ENCODE measurements at regions not wholly inside any gene's neighbourhood (a gene's known extent, or its start where the extent isn't known, plus 50 kb on each side); places are given as distances from the start of the nearest gene placed in this dataset.

GRCh38 chr20:24049081-24049480 lies 60.5 kb upstream of the GGTLC1 start:
- no peak overlapping the region for H3K23ac ChIP-seq (ENCODE audit: low read depth, low read length, poor library complexity)
- no peak for DNase-seq (ENCODE audit: low spot score)
- whole genome bisulfite sequencing, 2 donors (ENCODE audit: extremely low coverage in 2 of 2, insufficient read length in 2 of 2, insufficient replicate concordance in 1 of 2) = no CpG with 5 or more reads among the region's 2 CpGs
- no peak overlapping the region for H3K27ac ChIP-seq (replicated peaks; ENCODE audit: low read length)
- H2AFZ ChIP-seq (ENCODE audit: low read length) = no peak overlapping the region
- H2BK5ac ChIP-seq (ENCODE audit: low read length) = no peak overlapping the region
- no peak overlapping the region for H3K4me2 ChIP-seq (ENCODE audit: insufficient read depth, low read length, poor library complexity, severe bottlenecking)
- H3K14ac ChIP-seq (ENCODE audit: low read length) = no peak overlapping the region
- H3K9ac ChIP-seq (ENCODE audit: low read depth, low read length, poor library complexity) = no peak overlapping the region
- no peak overlapping the region for H2BK15ac ChIP-seq (ENCODE audit: low read length)
- no peaks in the 10 kb centered on the region for H3K27me3 ChIP-seq (ENCODE audit: control insufficient read depth in 3 of 3, insufficient read depth in 3 of 3, low read depth in 1 of 3, low read length in 3 of 3)
- H3K36me3 ChIP-seq (replicated peaks in 1 of 2; ENCODE audit: control insufficient read depth in 2 of 2, insufficient read depth in 2 of 2, low read length in 2 of 2) = no peaks in the 10 kb centered on the region
- no peak overlapping the region for H3K4me3 ChIP-seq (ENCODE audit: low read length in 2 of 2)
- H4K91ac ChIP-seq (ENCODE audit: low read depth, low read length, poor library complexity) = no peak overlapping the region
- H3K4ac ChIP-seq (ENCODE audit: low read length) = no peak overlapping the region
- no peak overlapping the region for H3K18ac ChIP-seq (ENCODE audit: low read length)
- no peak overlapping the region for H2AK5ac ChIP-seq (ENCODE audit: low read depth, low read length)
- no peak overlapping the region for H2BK12ac ChIP-seq (ENCODE audit: low read length)
- no peaks in the 10 kb centered on the region for H3K9me3 ChIP-seq (replicated peaks in 1 of 2; ENCODE audit: control insufficient read depth in 2 of 2, insufficient read depth in 1 of 2, low read depth in 1 of 2, low read length in 2 of 2)
- H4K8ac ChIP-seq (ENCODE audit: low read depth, low read length) = no peak overlapping the region
- no peaks in the 10 kb centered on the region for H3K79me1 ChIP-seq (ENCODE audit: low read depth, low read length)
- H3K4me1 ChIP-seq (ENCODE audit: control insufficient read depth in 2 of 2, insufficient read depth in 1 of 2, low read depth in 1 of 2, low read length in 2 of 2) = peaks cover 0 to 2% of the 10 kb centered on the region in 2 donors
- H2BK120ac ChIP-seq (ENCODE audit: low read depth, low read length) = no peak overlapping the region

DNA sequence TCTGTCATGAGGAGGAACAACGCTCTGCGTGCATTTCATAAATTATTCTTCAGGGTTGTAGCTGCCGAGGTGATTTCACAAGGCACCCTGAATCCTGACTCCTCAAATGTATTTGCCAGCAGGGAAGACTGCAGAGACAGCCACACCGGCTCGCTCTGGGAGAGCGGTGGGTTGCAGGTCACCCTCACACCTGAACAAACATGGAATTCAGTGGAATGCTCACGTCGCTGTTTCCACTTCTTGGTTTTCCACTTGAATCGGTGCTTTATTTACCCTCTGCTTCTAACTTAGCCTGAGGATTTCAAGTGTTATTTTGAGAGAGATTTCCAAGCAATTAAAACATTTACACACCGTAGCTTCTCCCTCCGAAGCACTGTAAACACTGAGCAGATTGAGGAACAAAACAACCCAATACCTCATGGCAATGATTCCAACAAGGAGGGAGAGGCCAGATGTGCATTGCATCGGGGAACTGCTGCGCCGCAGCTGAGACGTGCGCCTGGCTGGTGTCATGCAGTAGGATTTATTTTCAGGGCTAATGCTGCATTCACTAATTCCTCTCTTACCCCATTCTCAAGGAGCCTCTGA lies 59.5 kb upstream of the GGTLC1 start:
- Histone ChIP-seq H3K14ac (ENCODE audit: low read length) (no peak overlapping the region), H3K4me1 (ENCODE audit: control insufficient read depth in 2 of 2, insufficient read depth in 1 of 2, low read depth in 1 of 2, low read length in 2 of 2) (peaks cover 0 to under 1% of the 10 kb centered on the region in 2 donors), H4K8ac (ENCODE audit: low read depth, low read length) (no peak overlapping the region), H2AK5ac (ENCODE audit: low read depth, low read length) (no peak overlapping the region), H3K27me3 (ENCODE audit: control insufficient read depth in 3 of 3, insufficient read depth in 3 of 3, low read depth in 1 of 3, low read length in 3 of 3) (no peaks in the 10 kb centered on the region), H2BK120ac (ENCODE audit: low read depth, low read length) (no peak overlapping the region), H3K36me3 (replicated peaks in 1 of 2; ENCODE audit: control insufficient read depth in 2 of 2, insufficient read depth in 2 of 2, low read length in 2 of 2) (no peaks in the 10 kb centered on the region), H3K18ac (ENCODE audit: low read length) (no peak overlapping the region), H3K23ac (ENCODE audit: low read depth, low read length, poor library complexity) (no peak overlapping the region), H2BK12ac (ENCODE audit: low read length) (no peak overlapping the region), H3K27ac (replicated peaks; ENCODE audit: low read length) (no peak overlapping the region), H3K9ac (ENCODE audit: low read depth, low read length, poor library complexity) (no peak overlapping the region), H2AFZ (ENCODE audit: low read length) (no peak overlapping the region), H3K4me3 (ENCODE audit: low read length in 2 of 2) (no peak overlapping the region), H3K79me1 (ENCODE audit: low read depth, low read length) (no peaks in the 10 kb centered on the region), H3K4me2 (ENCODE audit: insufficient read depth, low read length, poor library complexity, severe bottlenecking) (no peak overlapping the region), H3K9me3 (replicated peaks in 1 of 2; ENCODE audit: control insufficient read depth in 2 of 2, insufficient read depth in 1 of 2, low read depth in 1 of 2, low read length in 2 of 2) (no peaks in the 10 kb centered on the region), H4K91ac (ENCODE audit: low read depth, low read length, poor library complexity) (no peak overlapping the region), H2BK15ac (ENCODE audit: low read length) (no peak overlapping the region), H3K4ac (ENCODE audit: low read length) (no peak overlapping the region), H2BK5ac (ENCODE audit: low read length) (no peak overlapping the region)
- no peak for DNase-seq (ENCODE audit: low spot score)
- no CpG with 5 or more reads among the region's 16 CpGs for WGBS, 2 donors (ENCODE audit: extremely low coverage in 2 of 2, insufficient read length in 2 of 2, insufficient replicate concordance in 1 of 2)

GRCh38 chr20:24046888-24047287 lies 58.3 kb upstream of the GGTLC1 start:
- H3K14ac ChIP-seq (ENCODE audit: low read length) = no peak overlapping the region
- no peak overlapping the region for H3K4ac ChIP-seq (ENCODE audit: low read length)
- WGBS, 2 donors (ENCODE audit: extremely low coverage in 2 of 2, insufficient read length in 2 of 2, insufficient replicate concordance in 1 of 2) = no CpG with 5 or more reads among the region's 1 CpG

DNA sequence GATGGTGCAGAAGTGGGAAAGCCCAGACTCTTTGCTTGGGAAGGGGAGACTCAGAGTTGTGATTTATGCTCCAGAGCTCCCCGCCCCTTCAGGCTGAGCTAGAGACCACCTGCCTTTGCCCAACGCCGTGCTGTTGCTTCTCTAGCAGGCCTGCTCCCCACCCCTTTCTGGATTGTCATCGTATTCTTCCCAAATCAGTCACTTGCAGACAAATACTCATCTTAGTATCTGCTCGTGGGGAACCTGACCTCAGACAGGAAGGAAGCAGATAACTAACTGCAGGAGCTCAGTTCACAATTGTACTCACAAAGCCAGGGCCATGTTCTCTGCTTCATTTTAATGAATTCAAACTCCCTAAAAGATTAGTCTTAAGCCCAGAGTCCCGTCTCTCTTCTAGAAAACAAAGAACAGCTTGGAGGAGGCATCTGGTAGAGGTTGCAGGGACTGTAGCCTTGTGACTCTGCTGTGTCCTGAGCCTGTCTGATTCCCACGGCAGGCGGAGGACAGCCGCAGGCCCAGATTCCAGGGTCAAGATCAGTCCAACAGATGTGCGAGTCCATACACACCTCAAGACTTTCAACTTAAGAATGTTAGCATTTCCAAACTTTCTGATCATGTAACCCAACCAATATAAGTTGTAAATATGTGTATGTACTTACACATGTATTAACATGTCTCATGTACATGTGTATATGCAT lies 57.2 kb upstream of the GGTLC1 start:
- H3K36me3 ChIP-seq (replicated peaks in 1 of 2; ENCODE audit: control insufficient read depth in 2 of 2, insufficient read depth in 2 of 2, low read length in 2 of 2) = no peaks in the 10 kb centered on the region
- no peak overlapping the region for H3K4me2 ChIP-seq (ENCODE audit: insufficient read depth, low read length, poor library complexity, severe bottlenecking)
- H2AFZ ChIP-seq (ENCODE audit: low read length) = no peak overlapping the region
- no peak overlapping the region for H2AK5ac ChIP-seq (ENCODE audit: low read depth, low read length)
- no peak overlapping the region for H3K23ac ChIP-seq (ENCODE audit: low read depth, low read length, poor library complexity)
- no peak overlapping the region for H3K9ac ChIP-seq (ENCODE audit: low read depth, low read length, poor library complexity)
- H3K18ac ChIP-seq (ENCODE audit: low read length) = no peak overlapping the region
- no peaks in the 10 kb centered on the region for H3K79me1 ChIP-seq (ENCODE audit: low read depth, low read length)
- no peak overlapping the region for H3K27ac ChIP-seq (replicated peaks; ENCODE audit: low read length)
- no peaks in the 10 kb centered on the region for H3K27me3 ChIP-seq (ENCODE audit: control insufficient read depth in 3 of 3, insufficient read depth in 3 of 3, low read depth in 1 of 3, low read length in 3 of 3)
- H2BK5ac ChIP-seq (ENCODE audit: low read length) = no peak overlapping the region
- no peaks in the 10 kb centered on the region for H3K4me1 ChIP-seq (ENCODE audit: control insufficient read depth in 2 of 2, insufficient read depth in 1 of 2, low read depth in 1 of 2, low read length in 2 of 2)
- no peak overlapping the region for H3K4ac ChIP-seq (ENCODE audit: low read length)
- no peak overlapping the region for H2BK12ac ChIP-seq (ENCODE audit: low read length)
- no peak overlapping the region for H4K8ac ChIP-seq (ENCODE audit: low read depth, low read length)
- no peak overlapping the region for H3K14ac ChIP-seq (ENCODE audit: low read length)
- H4K91ac ChIP-seq (ENCODE audit: low read depth, low read length, poor library complexity) = no peak overlapping the region
- no peaks in the 10 kb centered on the region for H3K9me3 ChIP-seq (replicated peaks in 1 of 2; ENCODE audit: control insufficient read depth in 2 of 2, insufficient read depth in 1 of 2, low read depth in 1 of 2, low read length in 2 of 2)
- no peak overlapping the region for H2BK15ac ChIP-seq (ENCODE audit: low read length)
- no CpG with 5 or more reads among the region's 10 CpGs for WGBS, 2 donors (ENCODE audit: extremely low coverage in 2 of 2, insufficient read length in 2 of 2, insufficient replicate concordance in 1 of 2)
- DNase-seq (ENCODE audit: low spot score) = no peak
- no peak overlapping the region for H3K4me3 ChIP-seq (ENCODE audit: low read length in 2 of 2)
- no peak overlapping the region for H2BK120ac ChIP-seq (ENCODE audit: low read depth, low read length)

More at GRCh38 chr20:24046888-24047287, 58.3 kb upstream of the GGTLC1 start:
- Histone ChIP-seq H3K23ac (ENCODE audit: low read depth, low read length, poor library complexity) (no peak overlapping the region), H3K4me2 (ENCODE audit: insufficient read depth, low read length, poor library complexity, severe bottlenecking) (no peak overlapping the region), H2BK15ac (ENCODE audit: low read length) (no peak overlapping the region), H3K4me1 (ENCODE audit: control insufficient read depth in 2 of 2, insufficient read depth in 1 of 2, low read depth in 1 of 2, low read length in 2 of 2) (no peaks in the 10 kb centered on the region), H2AFZ (ENCODE audit: low read length) (no peak overlapping the region), H3K27ac (replicated peaks; ENCODE audit: low read length) (no peak overlapping the region), H2BK5ac (ENCODE audit: low read length) (no peak overlapping the region), H3K4me3 (ENCODE audit: low read length in 2 of 2) (no peak overlapping the region), H3K79me1 (ENCODE audit: low read depth, low read length) (no peaks in the 10 kb centered on the region), H2BK120ac (ENCODE audit: low read depth, low read length) (no peak overlapping the region), H3K36me3 (replicated peaks in 1 of 2; ENCODE audit: control insufficient read depth in 2 of 2, insufficient read depth in 2 of 2, low read length in 2 of 2) (no peaks in the 10 kb centered on the region), H3K27me3 (ENCODE audit: control insufficient read depth in 3 of 3, insufficient read depth in 3 of 3, low read depth in 1 of 3, low read length in 3 of 3) (no peaks in the 10 kb centered on the region), H4K8ac (ENCODE audit: low read depth, low read length) (no peak overlapping the region), H2AK5ac (ENCODE audit: low read depth, low read length) (no peak overlapping the region), H4K91ac (ENCODE audit: low read depth, low read length, poor library complexity) (no peak overlapping the region), H3K9ac (ENCODE audit: low read depth, low read length, poor library complexity) (no peak overlapping the region), H3K18ac (ENCODE audit: low read length) (no peak overlapping the region), H2BK12ac (ENCODE audit: low read length) (no peak overlapping the region), H3K9me3 (replicated peaks in 1 of 2; ENCODE audit: control insufficient read depth in 2 of 2, insufficient read depth in 1 of 2, low read depth in 1 of 2, low read length in 2 of 2) (no peaks in the 10 kb centered on the region)
- DNase-seq (ENCODE audit: low spot score) = no peak

Data from neuronal stem cell (in vitro differentiated cells).